OCI-LY7 (cell line): ENCODE measurements at regions not wholly inside any gene's neighbourhood (a gene's known extent, or its start where the extent isn't known, plus 50 kb on each side); places are given as distances from the start of the nearest gene placed in this dataset.

Source experiments
- BruUV-seq: library from RNA; stranded (reverse); fragments of 400-500 nt; replicated peaks from 2 replicates; lab custom pipeline; 2021; lab: Mats Ljungman, UMichigan
- CTCF ChIA-PET: fragments of 300-600 bp; sonication (Branson Sonifier 250); formaldehyde crosslinking; loops from one replicate; lab custom pipeline; 2022; ENCODE audit warnings: antibody characterized with exemption; ENCODE audit not compliant: unreplicated experiment; lab: Charles Lee
- POLR2A ChIA-PET: fragments of 300-600 bp; sonication (Branson Sonifier 250); formaldehyde crosslinking; loops from one replicate; lab custom pipeline; 2022; ENCODE audit warnings: antibody characterized with exemption; lab: Charles Lee
- DNase-seq: peaks from one replicate; pipeline ENCODE4 v3.0.0-alpha.2; 2015; ENCODE audit warnings: low spot score
- H2AFZ ChIP-seq: fragments of 200-600 bp; sonication (generic), shearing (Covaris generic); 2 replicates; pipeline ENCODE4 v1.6.1; 2014; ENCODE audit warnings: mild to moderate bottlenecking, antibody characterized with exemption, low read length, moderate library complexity
- H3K27ac ChIP-seq: fragments of 200-600 bp; sonication (generic); 2 replicates; pipeline ENCODE4 v1.5.1; 2014; ENCODE audit warnings: mixed run types, low read depth, mild to moderate bottlenecking, moderate library complexity, low read length, inconsistent platforms; ENCODE audit not compliant: poor library complexity, severe bottlenecking
- H3K36me3 ChIP-seq: fragments of 200-600 bp; sonication (generic); 2 replicates; pipeline ENCODE4 v1.6.1; 2014; ENCODE audit warnings: mild to moderate bottlenecking, antibody characterized with exemption, low read length, moderate library complexity, mixed read lengths; ENCODE audit not compliant: insufficient read depth
- H3K4me1 ChIP-seq: fragments of 200-600 bp; sonication (generic); 2 replicates; pipeline ENCODE4 v1.5.1; 2014; ENCODE audit warnings: mild to moderate bottlenecking, low read length; ENCODE audit not compliant: insufficient read depth, poor library complexity, severe bottlenecking
- H3K4me2 ChIP-seq: fragments of 200-600 bp; sonication (generic); 2 replicates; pipeline ENCODE4 v1.6.1; 2014; ENCODE audit warnings: mild to moderate bottlenecking, low read length
- H3K4me3 ChIP-seq: fragments of 200-600 bp; sonication (generic); 2 replicates; pipeline ENCODE4 v1.5.1; 2014; ENCODE audit warnings: mild to moderate bottlenecking, low read depth, low read length; ENCODE audit not compliant: poor library complexity, severe bottlenecking
- H3K79me2 ChIP-seq: fragments of 200-600 bp; sonication (generic); 2 replicates; pipeline ENCODE4 v1.6.1; 2016; ENCODE audit warnings: low read depth, mild to moderate bottlenecking, low read length, moderate library complexity, mixed read lengths; ENCODE audit not compliant: insufficient read depth
- H3K9me2 ChIP-seq: fragments of 200-600 bp; sonication (generic); 2 replicates; pipeline ENCODE4 v1.6.1; 2016; ENCODE audit warnings: mild to moderate bottlenecking, low read length, mixed read lengths; ENCODE audit not compliant: insufficient read depth
- H3K9me3 ChIP-seq: fragments of 200-600 bp; sonication (generic); 2 replicates; pipeline ENCODE4 v1.6.1; 2014; ENCODE audit warnings: mild to moderate bottlenecking, mixed run types, low read length, mixed read lengths
- H4K20me1 ChIP-seq: fragments of 200-600 bp; sonication (generic); 2 replicates; pipeline ENCODE4 v1.6.1; 2014; ENCODE audit warnings: mild to moderate bottlenecking, antibody characterized with exemption, low read length, moderate library complexity, mixed read lengths; ENCODE audit not compliant: insufficient read depth
- CTCF ChIP-seq: fragments of 200-600 bp; sonication (generic); conservative IDR thresholded peaks from 2 replicates; pipeline ENCODE4 v1.5.1; 2014; ENCODE audit warnings: mild to moderate bottlenecking, antibody characterized with exemption, low read length, moderate library complexity, mixed read lengths
- EZH2phosphoT487 ChIP-seq: fragments of 200-600 bp; sonication (generic); IDR thresholded peaks from 2 replicates; pipeline ENCODE4 v1.6.1; 2018; ENCODE audit warnings: low read depth, borderline replicate concordance, mild to moderate bottlenecking, mixed run types, antibody characterized with exemption, low read length, moderate library complexity, mixed read lengths
- intact Hi-C: fragments of 100-400 bp; cut with micrococcal nuclease; formaldehyde crosslinking; loops from one replicate; pipeline ENCODE4 v1.10.0; 2022; ENCODE audit not compliant: unreplicated experiment

- ChIA-PET POLR2A (interaction anchor here (0.6 to 0.7 kb wide), 2 partner anchors 8 to 10 kb away, joined by 4 to 6 read pairs; no protein-coding TSS in a partner anchor), CTCF (interaction anchor here (0.6 kb wide), 1 partner anchor 332 kb away, joined by 3 read pairs; no protein-coding TSS in a partner anchor)
- H3K27ac ChIP-seq, result no peak overlapping the region
- H4K20me1 ChIP-seq, result no peaks in the 10 kb centered on the region
- no peaks in the 10 kb centered on the region for H3K9me3 ChIP-seq
- no peak overlapping the region for H2AFZ ChIP-seq
- no peaks in the 10 kb centered on the region for H3K4me1 ChIP-seq
- H3K4me2 ChIP-seq, result no peak overlapping the region
- BruUV-seq, result no TSS peak
- no peaks in the 10 kb centered on the region for H3K9me2 ChIP-seq
- H3K36me3 ChIP-seq, result no peaks in the 10 kb centered on the region
- H3K4me3 ChIP-seq, result no peak overlapping the region
- intact Hi-C loops, result no loop called here
- H3K79me2 ChIP-seq, result no peaks in the 10 kb centered on the region
- DNase-seq, result no peak
- TF ChIP-seq CTCF (no peak), EZH2phosphoT487 (no peak)
Observed at GRCh38 chr13:87887459-87888123, 216.4 kb downstream of the SLITRK5 start.

- BruUV-seq, result no TSS peak
- CTCF ChIA-PET, result no interaction called here
- no peak for DNase-seq
- H3K4me1 ChIP-seq, result no peaks in the 10 kb centered on the region
- no peak overlapping the region for H3K4me2 ChIP-seq
- no peaks in the 10 kb centered on the region for H4K20me1 ChIP-seq
- H3K36me3 ChIP-seq, result no peaks in the 10 kb centered on the region
- TF ChIP-seq CTCF, result no peak
- no peak for TF ChIP-seq EZH2phosphoT487
- intact Hi-C loops, result no loop called here
- no peaks in the 10 kb centered on the region for H3K9me2 ChIP-seq
- no peaks in the 10 kb centered on the region for H3K79me2 ChIP-seq
- POLR2A ChIA-PET, result interaction anchor here (0.7 to 1.1 kb wide), 5 partner anchors 12 to 1050 kb away, joined by 3 to 6 read pairs (median 3); no protein-coding TSS in a partner anchor
- no peaks in the 10 kb centered on the region for H3K9me3 ChIP-seq
- H2AFZ ChIP-seq, result no peak overlapping the region
- no peak overlapping the region for H3K27ac ChIP-seq
- no peak overlapping the region for H3K4me3 ChIP-seq
Observed at GRCh38 chr13:87889254-87889653, 218.1 kb downstream of the SLITRK5 start.

- H3K79me2 ChIP-seq, result no peaks in the 10 kb centered on the region
- H3K36me3 ChIP-seq, result no peaks in the 10 kb centered on the region
- H3K4me2 ChIP-seq, result no peak overlapping the region
- no peak for TF ChIP-seq CTCF
- no peak for TF ChIP-seq EZH2phosphoT487
- no peak overlapping the region for H3K27ac ChIP-seq
- BruUV-seq, result no TSS peak
- no peaks in the 10 kb centered on the region for H4K20me1 ChIP-seq
- DNase-seq, result no peak
- H3K4me3 ChIP-seq, result no peak overlapping the region
- H3K9me3 ChIP-seq, result no peaks in the 10 kb centered on the region
- POLR2A ChIA-PET, result interaction anchor here (0.6 kb wide), 1 partner anchor 527 kb away, joined by 3 read pairs; no protein-coding TSS in a partner anchor
- H3K9me2 ChIP-seq, result no peaks in the 10 kb centered on the region
- intact Hi-C loops, result no loop called here
- CTCF ChIA-PET, result no interaction called here
- no peaks in the 10 kb centered on the region for H3K4me1 ChIP-seq
- H2AFZ ChIP-seq, result no peak overlapping the region
Observed at GRCh38 chr13:87893186-87893585, 222.0 kb downstream of the SLITRK5 start.
